ENCODE measurements at regions not wholly inside any gene's neighbourhood (a gene's known extent, or its start where the extent isn't known, plus 50 kb on each side); places are given as distances from the start of the nearest gene placed in this dataset.
"Not testable (repeated sequence)": the region's sequence is repeated elsewhere in the genome, so short reads cannot be mapped to it uniquely, and the experiment has no call there.

DNA sequence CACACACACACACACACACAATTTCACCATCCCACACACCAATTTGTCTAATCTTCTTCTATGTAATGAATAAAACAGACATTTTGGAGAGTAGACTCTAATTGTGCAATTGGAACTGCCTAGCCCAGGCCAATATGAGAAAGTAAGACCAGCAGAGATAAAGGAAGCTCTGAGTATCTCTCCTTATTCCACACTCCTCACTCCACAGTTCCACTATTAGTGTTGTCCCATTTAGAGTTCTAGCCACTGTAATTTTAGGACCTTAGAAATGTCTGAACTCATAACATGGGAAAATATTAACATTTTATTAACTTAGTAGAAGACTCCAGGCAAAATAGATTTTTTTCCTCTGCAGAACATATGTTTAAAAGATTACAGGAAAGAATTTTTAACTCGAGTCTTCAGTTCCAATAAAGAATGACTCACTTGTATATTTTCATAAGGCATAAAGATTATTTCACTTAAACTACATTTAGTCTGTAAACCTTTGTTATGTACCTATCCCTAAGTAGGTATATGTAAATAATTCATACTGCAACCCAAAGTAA lies 297.6 kb upstream of the INTU start:
- no peak for DNase-seq (ENCODE audit: low read depth)
- no peak overlapping the region for H3K4me3 ChIP-seq (ENCODE audit: control insufficient read depth, low read depth, low read length)
- TF ChIP-seq, protein P1, sequence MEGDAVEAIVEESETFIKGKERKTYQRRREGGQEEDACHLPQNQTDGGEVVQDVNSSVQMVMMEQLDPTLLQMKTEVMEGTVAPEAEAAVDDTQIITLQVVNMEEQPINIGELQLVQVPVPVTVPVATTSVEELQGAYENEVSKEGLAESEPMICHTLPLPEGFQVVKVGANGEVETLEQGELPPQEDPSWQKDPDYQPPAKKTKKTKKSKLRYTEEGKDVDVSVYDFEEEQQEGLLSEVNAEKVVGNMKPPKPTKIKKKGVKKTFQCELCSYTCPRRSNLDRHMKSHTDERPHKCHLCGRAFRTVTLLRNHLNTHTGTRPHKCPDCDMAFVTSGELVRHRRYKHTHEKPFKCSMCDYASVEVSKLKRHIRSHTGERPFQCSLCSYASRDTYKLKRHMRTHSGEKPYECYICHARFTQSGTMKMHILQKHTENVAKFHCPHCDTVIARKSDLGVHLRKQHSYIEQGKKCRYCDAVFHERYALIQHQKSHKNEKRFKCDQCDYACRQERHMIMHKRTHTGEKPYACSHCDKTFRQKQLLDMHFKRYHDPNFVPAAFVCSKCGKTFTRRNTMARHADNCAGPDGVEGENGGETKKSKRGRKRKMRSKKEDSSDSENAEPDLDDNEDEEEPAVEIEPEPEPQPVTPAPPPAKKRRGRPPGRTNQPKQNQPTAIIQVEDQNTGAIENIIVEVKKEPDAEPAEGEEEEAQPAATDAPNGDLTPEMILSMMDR (conservative IDR thresholded peaks at IDR 0.05; ENCODE audit: control insufficient read depth, insufficient read depth, low read depth, low read length), result no peak

GRCh38 chr4:127335732-127336131 lies 297.0 kb upstream of the INTU start:
- TF ChIP-seq, protein P1 (conservative IDR thresholded peaks at IDR 0.05; ENCODE audit: control insufficient read depth, insufficient read depth, low read depth, low read length), result no peak
- DNase-seq (ENCODE audit: low read depth), result no peak
- no peak overlapping the region for H3K4me3 ChIP-seq (ENCODE audit: control insufficient read depth, low read depth, low read length)

- not testable (repeated sequence) for DNase-seq (ENCODE audit: low read depth); H3K4me3 ChIP-seq (ENCODE audit: control insufficient read depth, low read depth, low read length)
Measured at GRCh38 chr4:127343123-127343522, 289.6 kb upstream of the INTU start.

- TF ChIP-seq, protein P1 (conservative IDR thresholded peaks at IDR 0.05; ENCODE audit: control insufficient read depth, insufficient read depth, low read depth, low read length), result no peak
- no peak overlapping the region for H3K4me3 ChIP-seq (ENCODE audit: control insufficient read depth, low read depth, low read length)
- DNase-seq (ENCODE audit: low read depth), result no peak
Measured at GRCh38 chr4:127344071-127344470, 288.7 kb upstream of the INTU start.

- H3K4me3 ChIP-seq (ENCODE audit: control insufficient read depth, low read depth, low read length), result no peak overlapping the region
- no peak for DNase-seq (ENCODE audit: low read depth)
- TF ChIP-seq, protein P1 (conservative IDR thresholded peaks at IDR 0.05; ENCODE audit: control insufficient read depth, insufficient read depth, low read depth, low read length), result no peak
Measured at GRCh38 chr4:127347936-127348335, 284.8 kb upstream of the INTU start.

DNA sequence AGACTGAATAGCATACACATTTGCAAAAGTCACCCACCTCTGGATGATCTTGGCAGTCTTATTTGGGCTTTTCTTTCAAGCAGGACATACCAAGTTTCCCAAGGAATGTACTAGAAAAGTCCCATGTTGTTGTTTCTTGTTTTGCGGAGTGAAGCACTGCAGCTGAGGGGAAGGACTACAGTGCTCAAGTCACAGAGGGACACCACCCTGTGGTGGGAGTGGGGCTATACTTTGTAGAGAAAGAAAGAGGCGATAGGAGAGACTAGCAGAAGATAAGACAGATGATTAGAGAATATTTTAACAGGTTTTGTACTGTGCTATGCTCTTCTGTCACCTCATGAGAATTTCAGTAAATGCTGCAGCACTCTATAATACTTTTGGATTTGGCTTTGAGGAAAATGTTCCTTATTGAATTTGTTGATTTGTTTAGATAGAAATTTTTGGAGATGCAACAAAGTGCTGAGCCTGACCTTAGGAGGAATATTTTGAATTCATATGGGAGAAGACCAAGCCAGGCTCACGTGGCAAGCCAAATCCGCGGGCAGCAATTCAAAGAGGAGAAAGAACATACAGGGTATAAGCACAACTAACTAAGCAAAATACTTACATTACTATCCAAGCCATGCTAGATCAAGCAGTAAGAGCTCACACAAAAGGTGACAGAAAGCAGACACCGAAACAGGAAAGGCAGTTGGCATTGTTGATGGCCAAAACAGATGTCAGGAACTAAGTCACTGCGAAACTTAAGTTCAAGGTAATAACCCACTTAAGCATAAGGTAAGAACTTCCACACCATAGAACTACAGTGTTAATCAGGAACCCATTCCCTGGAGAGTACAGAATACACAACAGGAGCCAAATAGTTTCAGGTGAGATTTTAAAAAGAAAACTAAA lies 280.3 kb upstream of the INTU start:
- DNase-seq (ENCODE audit: low read depth), result peak; percentile 8
- TF ChIP-seq, protein P1 (conservative IDR thresholded peaks at IDR 0.05; ENCODE audit: control insufficient read depth, insufficient read depth, low read depth, low read length), result no peak
- H3K4me3 ChIP-seq (ENCODE audit: control insufficient read depth, low read depth, low read length), result no peak overlapping the region

DNA sequence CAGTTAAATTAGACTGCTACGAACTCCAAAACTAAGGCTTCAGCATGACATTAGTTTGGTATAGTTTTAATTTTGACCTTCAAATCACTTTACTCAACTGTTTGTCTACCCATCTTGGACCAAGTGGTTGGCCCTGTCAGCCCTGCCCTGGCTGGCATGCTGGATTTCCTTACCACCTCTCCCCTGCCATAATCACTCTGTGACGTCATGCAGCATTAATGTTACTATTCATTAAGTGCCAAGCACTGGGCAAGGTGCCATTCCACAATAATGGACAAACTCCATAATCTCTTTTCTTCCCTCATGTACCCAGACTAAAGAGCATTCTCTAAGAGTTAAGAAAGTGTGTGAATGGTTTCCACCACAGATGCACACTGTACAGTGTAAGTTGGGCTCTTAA lies 277.0 kb upstream of the INTU start:
- DNase-seq (ENCODE audit: low read depth), result no peak
- H3K4me3 ChIP-seq (ENCODE audit: control insufficient read depth, low read depth, low read length), result no peak overlapping the region
- TF ChIP-seq, protein P1 (conservative IDR thresholded peaks at IDR 0.05; ENCODE audit: control insufficient read depth, insufficient read depth, low read depth, low read length), result no peak
